SU-DHL-6 (cell line): ENCODE measurements at regions not wholly inside any gene's neighbourhood (a gene's known extent, or its start where the extent isn't known, plus 50 kb on each side); places are given as distances from the start of the nearest gene placed in this dataset.

Experiments
- EZH2phosphoT487 ChIP-seq: fragments of 200-600 bp; sonication (generic), shearing (Covaris generic); conservative IDR thresholded peaks from 2 replicates; pipeline ENCODE4 v1.6.1; 2018; ENCODE audit warnings: mild to moderate bottlenecking, antibody characterized with exemption, low read length, moderate library complexity, mixed read lengths
- TF ChIP-seq, protein P1 (sequence below): fragments of 200-600 bp; sonication (generic); IDR thresholded peaks from one replicate; pipeline ENCODE4 v1.5.1; 2017; ENCODE audit warnings: antibody characterized with exemption, mild to moderate bottlenecking, low read length, moderate library complexity; ENCODE audit not compliant: insufficient read depth, poor library complexity, severe bottlenecking

DNA sequence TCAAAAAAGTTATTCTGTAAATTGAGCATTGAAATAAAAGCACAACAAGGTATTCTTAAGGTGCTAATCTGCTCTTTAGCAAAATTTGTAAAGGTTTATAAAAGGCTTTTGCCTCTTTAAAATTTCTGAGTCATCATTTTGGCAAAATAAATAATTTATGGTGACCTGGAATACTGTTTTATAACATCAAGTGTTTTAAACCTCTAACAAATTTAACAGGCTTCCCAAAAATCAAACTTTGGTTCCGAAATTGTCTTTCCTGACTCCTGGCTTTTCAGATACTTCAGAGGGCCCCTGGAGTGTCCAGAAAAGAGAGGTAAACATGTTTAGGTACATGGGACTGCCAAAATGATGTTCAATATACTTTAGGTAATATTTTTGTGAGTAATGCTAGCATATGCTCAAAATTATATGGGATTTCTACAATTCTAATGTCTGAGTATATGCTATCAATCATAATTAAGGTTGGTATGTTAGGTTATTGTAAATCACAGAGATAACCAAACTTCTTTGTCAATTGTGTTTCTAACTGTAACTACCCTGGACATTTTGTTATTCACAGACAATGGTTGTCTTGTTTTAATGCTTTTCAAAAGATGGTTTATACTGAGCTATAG, 160.3 kb upstream of the OLIG3 start:
- no peak for TF ChIP-seq EZH2phosphoT487
- TF ChIP-seq, protein P1, sequence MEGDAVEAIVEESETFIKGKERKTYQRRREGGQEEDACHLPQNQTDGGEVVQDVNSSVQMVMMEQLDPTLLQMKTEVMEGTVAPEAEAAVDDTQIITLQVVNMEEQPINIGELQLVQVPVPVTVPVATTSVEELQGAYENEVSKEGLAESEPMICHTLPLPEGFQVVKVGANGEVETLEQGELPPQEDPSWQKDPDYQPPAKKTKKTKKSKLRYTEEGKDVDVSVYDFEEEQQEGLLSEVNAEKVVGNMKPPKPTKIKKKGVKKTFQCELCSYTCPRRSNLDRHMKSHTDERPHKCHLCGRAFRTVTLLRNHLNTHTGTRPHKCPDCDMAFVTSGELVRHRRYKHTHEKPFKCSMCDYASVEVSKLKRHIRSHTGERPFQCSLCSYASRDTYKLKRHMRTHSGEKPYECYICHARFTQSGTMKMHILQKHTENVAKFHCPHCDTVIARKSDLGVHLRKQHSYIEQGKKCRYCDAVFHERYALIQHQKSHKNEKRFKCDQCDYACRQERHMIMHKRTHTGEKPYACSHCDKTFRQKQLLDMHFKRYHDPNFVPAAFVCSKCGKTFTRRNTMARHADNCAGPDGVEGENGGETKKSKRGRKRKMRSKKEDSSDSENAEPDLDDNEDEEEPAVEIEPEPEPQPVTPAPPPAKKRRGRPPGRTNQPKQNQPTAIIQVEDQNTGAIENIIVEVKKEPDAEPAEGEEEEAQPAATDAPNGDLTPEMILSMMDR: no peak
